CD14-positive monocyte (primary cell): ENCODE measurements at regions not wholly inside any gene's neighbourhood (a gene's known extent, or its start where the extent isn't known, plus 50 kb on each side); places are given as distances from the start of the nearest gene placed in this dataset.

Experiments used
- DNase-seq, 3 donors: peaks; one replicate each; pipeline ENCODE4 v3.0.0-alpha.2; 2011 to 2022
- H2AFZ ChIP-seq: 2 replicates; pipeline ENCODE4 v1.6.0; 2012; ENCODE audit warnings: mild to moderate bottlenecking, low read depth, low read length, inconsistent platforms; ENCODE audit not compliant: insufficient read depth, poor library complexity, severe bottlenecking
- H3K27ac ChIP-seq, 2 donors: 1 replicate in 1 of 2; 2 replicates in 1 of 2; pipeline ENCODE4 v1.5.1; 2012 to 2013; ENCODE audit warnings: low read length in 2 of 2, control low read depth in 1 of 2, inconsistent platforms in 1 of 2, low read depth in 1 of 2, mild to moderate bottlenecking in 1 of 2
- H3K27me3 ChIP-seq, 2 donors: one replicate each; pipeline versions ENCODE4 v1.6.0 to v1.6.1; 2011 to 2013; ENCODE audit warnings: low read length in 2 of 2; ENCODE audit not compliant: control insufficient read depth in 2 of 2, insufficient read depth in 2 of 2
- H3K36me3 ChIP-seq, 2 donors: replicated peaks in 1 of 2; 1 replicate in 1 of 2; 2 replicates in 1 of 2; pipeline versions ENCODE4 v1.5.1 to v1.6.1; 2012 to 2013; ENCODE audit warnings: low read length in 2 of 2, control low read depth in 1 of 2, inconsistent platforms in 1 of 2, mild to moderate bottlenecking in 1 of 2; ENCODE audit not compliant: insufficient read depth in 2 of 2, control insufficient read depth in 1 of 2
- H3K4me1 ChIP-seq, 2 donors: 1 replicate in 1 of 2; 2 replicates in 1 of 2; pipeline versions ENCODE4 v1.5.1 to v1.6.1; 2012 to 2013; ENCODE audit warnings: low read length in 2 of 2, control low read depth in 1 of 2, inconsistent platforms in 1 of 2, mild to moderate bottlenecking in 1 of 2, moderate library complexity in 1 of 2; ENCODE audit not compliant: insufficient read depth in 2 of 2, control insufficient read depth in 1 of 2
- H3K4me2 ChIP-seq: replicated peaks from 2 replicates; pipeline ENCODE3; 2012; ENCODE audit warnings: low read length, moderate library complexity, mild to moderate bottlenecking; ENCODE audit not compliant: poor library complexity, severe bottlenecking; ENCODE audit errors: extremely low read depth
- H3K4me3 ChIP-seq, 3 experiments: fragments of 200-600 bp in 1 of 3; sonication (generic) in 1 of 3; replicated peaks in 1 of 3; 1 replicate in 2 of 3; 2 replicates in 1 of 3; pipeline ENCODE4 v1.5.1; 2011 to 2013; ENCODE audit warnings: low read length in 3 of 3, mild to moderate bottlenecking in 3 of 3, control low read depth in 2 of 3, low read depth in 2 of 3, inconsistent platforms in 1 of 3, moderate library complexity in 1 of 3
- H3K79me2 ChIP-seq: 2 replicates; pipeline ENCODE4 v1.6.0; 2012; ENCODE audit warnings: mild to moderate bottlenecking, control low read depth, inconsistent platforms, low read length, moderate library complexity; ENCODE audit not compliant: insufficient read depth
- H3K9ac ChIP-seq: 2 replicates; pipeline ENCODE4 v1.6.0; 2017; ENCODE audit warnings: low read length, mild to moderate bottlenecking; ENCODE audit not compliant: insufficient read depth, poor library complexity, severe bottlenecking
- H3K9me3 ChIP-seq, 2 donors: replicated peaks in 1 of 2; 1 replicate in 1 of 2; 2 replicates in 1 of 2; pipeline versions ENCODE4 v1.5.1 to v1.6.1; 2012 to 2013; ENCODE audit warnings: low read length in 2 of 2, control low read depth in 1 of 2; ENCODE audit not compliant: control insufficient read depth in 1 of 2, insufficient read depth in 1 of 2
- H4K20me1 ChIP-seq: 2 replicates; pipeline ENCODE4 v1.6.0; 2012; ENCODE audit warnings: mild to moderate bottlenecking, low read length, control low read depth, moderate library complexity; ENCODE audit not compliant: insufficient read depth
- H3K27ac Mint-ChIP-seq, 7 donors: one replicate each; pipeline ENCODE4 v1.8.0; 2020; ENCODE audit warnings: mild to moderate bottlenecking in 7 of 7, mixed read lengths in 7 of 7, moderate library complexity in 6 of 7, inconsistent platforms in 2 of 7
- H3K27me3 Mint-ChIP-seq, 3 donors: one replicate each; pipeline ENCODE4 v1.8.0; 2021 to 2022; ENCODE audit warnings: low read depth in 3 of 3, mild to moderate bottlenecking in 3 of 3, mixed read lengths in 3 of 3, moderate library complexity in 3 of 3, inconsistent platforms in 1 of 3
- H3K36me3 Mint-ChIP-seq, 2 donors: one replicate each; pipeline ENCODE4 v1.8.0; 2020; ENCODE audit warnings: mixed read lengths in 2 of 2, inconsistent platforms in 1 of 2, mild to moderate bottlenecking in 1 of 2
- H3K4me1 Mint-ChIP-seq: one replicate; pipeline ENCODE4 v1.8.0; 2020; ENCODE audit warnings: mild to moderate bottlenecking, mixed read lengths
- H3K4me3 Mint-ChIP-seq, 2 donors: one replicate each; pipeline ENCODE4 v1.8.0; 2020; ENCODE audit warnings: mild to moderate bottlenecking in 2 of 2, mixed read lengths in 2 of 2, moderate library complexity in 1 of 2
- H3K9me3 Mint-ChIP-seq, 7 donors: one replicate each; pipeline ENCODE4 v1.8.0; 2020 to 2022; ENCODE audit warnings: mixed read lengths in 7 of 7, mild to moderate bottlenecking in 6 of 7, moderate library complexity in 6 of 7, inconsistent platforms in 2 of 7
- WGBS: methylation state at CpG from one replicate; pipeline ENCODE4 v1.1.5; 2013; ENCODE audit warnings: missing lambda C conversion rate; ENCODE audit not compliant: insufficient coverage; 5-methylcytosine and 5-hydroxymethylcytosine counted together
- intact Hi-C, 2 donors: fragments of 100-400 bp; cut with micrococcal nuclease; formaldehyde crosslinking; loops; one replicate each; pipeline versions ENCODE4 v1.15.0 to v1.15.1; 2023
- TF ChIP-seq, protein P1 (sequence below): fragments of 200-600 bp; IDR thresholded peaks from one replicate; pipeline ENCODE4 v1.8.0; 2022; ENCODE audit warnings: antibody characterized with exemption, mild to moderate bottlenecking

- no peak overlapping the region for H3K4me3 Mint-ChIP-seq
- H3K9ac ChIP-seq: no peak overlapping the region
- H3K9me3 ChIP-seq: no peaks in the 10 kb centered on the region
- H3K27ac Mint-ChIP-seq: peak overlapping the region in 1 of 7 donors; percentile 4
- DNase-seq: no peak
- WGBS: 91% methylated on average over 3 of the region's 5 CpGs
- no peak overlapping the region for H3K27ac ChIP-seq
- H3K4me1 ChIP-seq: no peaks in the 10 kb centered on the region
- no peak overlapping the region for H3K4me3 ChIP-seq
- TF ChIP-seq, protein P1, sequence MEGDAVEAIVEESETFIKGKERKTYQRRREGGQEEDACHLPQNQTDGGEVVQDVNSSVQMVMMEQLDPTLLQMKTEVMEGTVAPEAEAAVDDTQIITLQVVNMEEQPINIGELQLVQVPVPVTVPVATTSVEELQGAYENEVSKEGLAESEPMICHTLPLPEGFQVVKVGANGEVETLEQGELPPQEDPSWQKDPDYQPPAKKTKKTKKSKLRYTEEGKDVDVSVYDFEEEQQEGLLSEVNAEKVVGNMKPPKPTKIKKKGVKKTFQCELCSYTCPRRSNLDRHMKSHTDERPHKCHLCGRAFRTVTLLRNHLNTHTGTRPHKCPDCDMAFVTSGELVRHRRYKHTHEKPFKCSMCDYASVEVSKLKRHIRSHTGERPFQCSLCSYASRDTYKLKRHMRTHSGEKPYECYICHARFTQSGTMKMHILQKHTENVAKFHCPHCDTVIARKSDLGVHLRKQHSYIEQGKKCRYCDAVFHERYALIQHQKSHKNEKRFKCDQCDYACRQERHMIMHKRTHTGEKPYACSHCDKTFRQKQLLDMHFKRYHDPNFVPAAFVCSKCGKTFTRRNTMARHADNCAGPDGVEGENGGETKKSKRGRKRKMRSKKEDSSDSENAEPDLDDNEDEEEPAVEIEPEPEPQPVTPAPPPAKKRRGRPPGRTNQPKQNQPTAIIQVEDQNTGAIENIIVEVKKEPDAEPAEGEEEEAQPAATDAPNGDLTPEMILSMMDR: no peak
- H4K20me1 ChIP-seq: no peaks in the 10 kb centered on the region
- intact Hi-C loops: no loop called here
- no peaks in the 10 kb centered on the region for H3K79me2 ChIP-seq
- no peak overlapping the region for H3K4me2 ChIP-seq
- H3K36me3 Mint-ChIP-seq: no peaks in the 10 kb centered on the region
- peaks cover 0 to 4% (median 0%) of the 10 kb centered on the region in 3 donors for H3K27me3 Mint-ChIP-seq
- no peaks in the 10 kb centered on the region for H3K36me3 ChIP-seq
- H2AFZ ChIP-seq: no peak overlapping the region
- H3K9me3 Mint-ChIP-seq: peaks cover 1 to 5% (median 2%) of the 10 kb centered on the region in 7 donors
- no peaks in the 10 kb centered on the region for H3K27me3 ChIP-seq
- H3K4me1 Mint-ChIP-seq: no peaks in the 10 kb centered on the region
Observed at GRCh38 chr11:130709531-130709930, 206.7 kb downstream of the SNX19 start.

DNA sequence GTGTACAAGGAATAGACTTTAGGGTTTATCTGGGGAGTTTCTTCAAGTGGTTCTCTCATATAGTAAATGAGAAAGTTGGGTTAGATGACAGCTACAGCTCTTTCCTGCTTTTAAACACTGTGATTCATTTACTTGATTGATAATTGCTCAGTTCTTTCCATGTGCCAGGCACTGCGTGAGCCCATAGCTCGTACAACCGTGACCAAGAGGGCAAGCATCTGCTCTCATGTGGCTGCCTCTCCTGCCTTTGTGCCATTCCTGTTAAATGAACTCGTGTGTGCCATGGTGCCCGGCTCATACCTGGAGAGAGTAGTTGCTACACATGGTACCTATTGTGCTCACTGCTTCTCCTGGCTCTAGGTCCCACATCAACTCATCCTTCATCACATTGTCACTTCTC lies 206.3 kb downstream of the SNX19 start:
- Histone ChIP-seq H3K27me3 (no peaks in the 10 kb centered on the region), H2AFZ (no peak overlapping the region), H3K79me2 (no peaks in the 10 kb centered on the region), H3K36me3 (no peaks in the 10 kb centered on the region), H3K9me3 (no peaks in the 10 kb centered on the region), H3K4me1 (no peaks in the 10 kb centered on the region), H3K4me3 (no peak overlapping the region), H3K27ac (no peak overlapping the region), H3K9ac (no peak overlapping the region), H3K4me2 (no peak overlapping the region), H4K20me1 (no peaks in the 10 kb centered on the region)
- no peak for DNase-seq
- 96% methylated on average over 5 of the region's 5 CpGs for WGBS
- TF ChIP-seq, protein P1: no peak
- peaks cover 1 to 5% (median 2%) of the 10 kb centered on the region in 7 donors for H3K9me3 Mint-ChIP-seq
- no peaks in the 10 kb centered on the region for H3K36me3 Mint-ChIP-seq
- no peaks in the 10 kb centered on the region for H3K4me1 Mint-ChIP-seq
- intact Hi-C loops: no loop called here
- H3K27ac Mint-ChIP-seq: no peak overlapping the region
- H3K4me3 Mint-ChIP-seq: no peak overlapping the region
- H3K27me3 Mint-ChIP-seq: peaks cover 0 to 4% (median 0%) of the 10 kb centered on the region in 3 donors
